Stimulated activated naive CD8-positive, alpha-beta T cell treated with anti-CD3 and anti-CD28 coated beads, Interleukin-15, Interleukin-2, amounts not matched to agents 100 ng/mL and 50 ng/mL, for 24 hours (primary cell): ENCODE measurements at regions not wholly inside any gene's neighbourhood (a gene's known extent, or its start where the extent isn't known, plus 50 kb on each side); places are given as distances from the start of the nearest gene placed in this dataset.

Experiments
- H3K27ac Mint-ChIP-seq: one replicate; pipeline ENCODE4 v1.8.0; 2021; ENCODE audit warnings: mild to moderate bottlenecking, mixed read lengths
- H3K27me3 Mint-ChIP-seq: one replicate; pipeline ENCODE4 v1.8.0; 2021; ENCODE audit warnings: mixed read lengths
- H3K36me3 Mint-ChIP-seq: one replicate; pipeline ENCODE4 v1.8.0; 2021; ENCODE audit warnings: low read depth, mixed read lengths
- H3K4me1 Mint-ChIP-seq: one replicate; pipeline ENCODE4 v1.8.0; 2021; ENCODE audit warnings: low read depth, mixed read lengths
- H3K4me3 Mint-ChIP-seq: one replicate; pipeline ENCODE4 v1.8.0; 2021; ENCODE audit warnings: mild to moderate bottlenecking, mixed read lengths
- H3K9me3 Mint-ChIP-seq: one replicate; pipeline ENCODE4 v1.8.0; 2021; ENCODE audit warnings: mixed read lengths

DNA sequence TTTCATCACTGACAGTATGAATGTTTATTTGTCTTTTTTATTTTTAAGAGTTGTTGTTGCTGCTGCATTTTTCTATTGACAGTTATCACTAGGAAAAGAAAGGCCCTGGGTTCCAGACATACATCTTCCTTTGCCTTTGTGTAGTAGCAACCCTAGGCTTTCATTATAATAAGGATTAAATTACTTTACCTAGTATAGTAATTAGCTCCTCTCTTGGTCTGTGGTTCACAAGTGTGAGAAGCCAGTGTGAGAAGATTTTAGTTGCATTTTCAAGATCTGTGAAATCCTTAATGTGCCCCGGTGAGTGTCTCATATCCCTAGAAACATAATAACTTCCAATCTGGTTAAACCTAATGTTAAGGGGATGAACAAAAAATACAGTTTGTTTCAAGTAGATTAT, 799.3 kb upstream of the MAP3K7 start:
- Mint-ChIP-seq H3K4me3 (no peak overlapping the region), H3K36me3 (no peaks in the 10 kb centered on the region), H3K27ac (no peak overlapping the region), H3K27me3 (no peaks in the 10 kb centered on the region), H3K9me3 (peaks cover 4% of the 10 kb centered on the region), H3K4me1 (no peaks in the 10 kb centered on the region)

DNA sequence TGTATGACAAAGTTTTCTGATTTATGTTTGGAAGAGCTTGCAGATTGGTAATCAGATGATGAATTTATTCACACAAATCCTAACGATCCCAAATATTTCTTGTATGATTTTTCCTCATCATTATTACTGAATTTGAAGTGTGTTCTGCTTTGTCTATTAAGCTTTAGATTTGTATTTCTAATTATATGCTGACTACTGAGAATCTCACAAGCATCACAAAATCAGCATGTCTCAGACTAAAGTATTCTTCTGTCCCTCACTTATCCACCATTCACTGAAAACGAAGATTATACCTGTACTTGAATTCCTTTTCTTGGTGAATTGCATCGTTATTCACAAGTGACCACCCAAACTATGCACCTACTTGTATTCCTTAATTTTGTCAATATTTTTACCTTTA, 796.3 kb upstream of the MAP3K7 start:
- Mint-ChIP-seq H3K27ac (no peak overlapping the region), H3K4me3 (no peak overlapping the region), H3K27me3 (no peaks in the 10 kb centered on the region), H3K36me3 (no peaks in the 10 kb centered on the region), H3K4me1 (no peaks in the 10 kb centered on the region), H3K9me3 (peaks cover 4% of the 10 kb centered on the region)

GRCh38 chr6:91376686-91377085, 789.8 kb upstream of the MAP3K7 start:
- Mint-ChIP-seq H3K9me3 (no peaks in the 10 kb centered on the region), H3K27ac (no peak overlapping the region), H3K4me1 (no peaks in the 10 kb centered on the region), H3K4me3 (no peak overlapping the region), H3K27me3 (no peaks in the 10 kb centered on the region), H3K36me3 (no peaks in the 10 kb centered on the region)

DNA sequence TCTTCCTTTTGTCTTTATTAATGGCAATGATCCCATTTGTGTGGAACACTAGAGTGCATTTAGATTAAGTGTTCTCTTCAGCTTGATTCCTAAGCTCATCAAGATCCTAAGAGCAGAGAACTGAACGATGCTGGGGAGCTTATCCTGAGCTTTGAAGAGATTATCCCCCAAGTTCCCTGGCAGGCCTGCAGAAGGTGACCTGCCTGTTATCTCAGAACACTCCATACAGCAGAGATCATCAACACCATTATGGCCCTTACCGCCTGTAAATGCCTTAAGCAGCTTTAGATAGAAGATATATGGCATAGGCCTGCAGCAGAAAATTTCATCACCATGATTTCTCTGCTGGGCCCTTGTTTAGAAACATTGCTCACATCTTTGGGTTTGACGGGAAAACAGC, 779.9 kb upstream of the MAP3K7 start:
- Mint-ChIP-seq H3K4me1 (no peaks in the 10 kb centered on the region), H3K9me3 (peaks cover 3% of the 10 kb centered on the region), H3K4me3 (no peak overlapping the region), H3K27me3 (no peaks in the 10 kb centered on the region), H3K36me3 (no peaks in the 10 kb centered on the region), H3K27ac (no peak overlapping the region)

- Mint-ChIP-seq H3K4me3 (no peak overlapping the region), H3K27ac (no peak overlapping the region), H3K4me1 (no peaks in the 10 kb centered on the region), H3K9me3 (peaks cover under 1% of the 10 kb centered on the region), H3K27me3 (no peaks in the 10 kb centered on the region), H3K36me3 (no peaks in the 10 kb centered on the region)
These were observed 772.1 kb upstream of the MAP3K7 start for GRCh38 chr6:91358986-91359385.

DNA sequence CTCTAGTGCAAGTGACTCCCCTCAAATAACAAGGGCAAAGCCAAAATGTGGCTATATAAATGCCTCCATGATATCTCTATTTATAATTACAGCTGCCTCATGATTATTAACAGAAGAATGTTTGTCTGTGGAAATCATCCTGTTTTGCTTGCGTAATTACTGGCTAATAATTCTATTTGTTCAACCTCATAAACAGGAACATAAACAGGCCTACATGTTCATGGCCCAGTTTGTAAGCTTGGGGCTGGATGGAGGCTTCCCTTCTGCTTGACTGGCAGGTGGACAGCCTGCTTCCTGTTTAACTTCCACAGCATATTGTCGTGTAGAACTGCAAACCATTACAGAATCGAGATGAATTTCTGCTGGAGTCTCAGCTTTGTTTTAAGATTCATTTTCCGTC, 766.0 kb upstream of the MAP3K7 start:
- H3K4me1 Mint-ChIP-seq: no peaks in the 10 kb centered on the region
- no peak overlapping the region for H3K27ac Mint-ChIP-seq
- H3K36me3 Mint-ChIP-seq: no peaks in the 10 kb centered on the region
- no peaks in the 10 kb centered on the region for H3K9me3 Mint-ChIP-seq
- H3K4me3 Mint-ChIP-seq: no peak overlapping the region
- no peaks in the 10 kb centered on the region for H3K27me3 Mint-ChIP-seq

DNA sequence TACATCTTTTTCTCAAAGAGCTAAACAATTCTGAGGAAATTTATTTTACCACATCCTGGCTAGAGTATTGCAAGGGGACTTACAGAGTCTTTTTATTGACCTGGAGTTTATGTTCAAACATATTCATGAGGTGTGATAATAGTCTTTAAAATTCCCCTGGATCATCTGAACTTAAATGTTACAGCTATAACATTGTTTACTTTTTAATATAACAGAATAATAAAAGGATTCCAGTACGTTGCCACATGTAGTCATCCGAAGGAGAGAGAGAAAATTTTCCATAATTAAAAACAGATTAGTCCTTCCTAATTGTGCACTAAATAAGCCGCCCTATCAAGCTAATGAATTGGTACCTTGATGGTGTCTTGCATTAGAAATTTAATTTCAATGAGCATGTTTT, 765.4 kb upstream of the MAP3K7 start:
- H3K9me3 Mint-ChIP-seq: no peaks in the 10 kb centered on the region
- H3K4me3 Mint-ChIP-seq: no peak overlapping the region
- H3K27me3 Mint-ChIP-seq: no peaks in the 10 kb centered on the region
- no peaks in the 10 kb centered on the region for H3K36me3 Mint-ChIP-seq
- no peak overlapping the region for H3K27ac Mint-ChIP-seq
- no peaks in the 10 kb centered on the region for H3K4me1 Mint-ChIP-seq

GRCh38 chr6:91350146-91350908, 763.5 kb upstream of the MAP3K7 start:
- Mint-ChIP-seq H3K9me3 (no peaks in the 10 kb centered on the region), H3K36me3 (no peaks in the 10 kb centered on the region), H3K4me1 (no peaks in the 10 kb centered on the region), H3K4me3 (no peak overlapping the region), H3K27me3 (no peaks in the 10 kb centered on the region), H3K27ac (no peak overlapping the region)

GRCh38 chr6:91341473-91341872, 754.6 kb upstream of the MAP3K7 start:
- no peak overlapping the region for H3K27ac Mint-ChIP-seq
- no peaks in the 10 kb centered on the region for H3K36me3 Mint-ChIP-seq
- no peaks in the 10 kb centered on the region for H3K4me1 Mint-ChIP-seq

DNA sequence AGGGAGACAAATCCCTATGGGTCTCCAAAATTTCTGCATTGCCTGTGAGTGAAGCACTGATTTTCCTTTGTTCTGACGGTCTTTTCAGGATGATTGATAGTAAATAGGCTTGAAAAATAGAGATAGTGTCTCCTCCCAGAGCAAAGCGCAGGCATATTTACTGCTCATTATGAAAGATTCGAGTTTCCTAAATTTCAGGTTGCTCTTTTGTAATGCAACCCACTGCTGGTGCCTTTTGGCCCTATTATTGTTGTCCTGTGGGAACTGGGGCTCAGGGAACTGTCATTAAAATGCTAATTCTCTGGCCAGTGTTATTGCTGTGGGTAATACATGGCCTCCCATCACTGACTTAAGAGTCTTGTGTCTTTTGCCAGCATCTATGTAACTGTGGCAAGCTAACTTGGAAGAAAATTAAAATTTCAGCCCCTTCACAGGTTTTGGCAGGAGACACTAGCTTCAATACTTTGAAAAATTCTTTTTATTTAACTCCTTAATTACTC, 754.1 kb upstream of the MAP3K7 start:
- Mint-ChIP-seq H3K27ac (no peak overlapping the region), H3K4me1 (no peaks in the 10 kb centered on the region), H3K27me3 (no peaks in the 10 kb centered on the region), H3K9me3 (peaks cover 4% of the 10 kb centered on the region), H3K4me3 (no peak overlapping the region), H3K36me3 (no peaks in the 10 kb centered on the region)

More at GRCh38 chr6:91341473-91341872, 754.6 kb upstream of the MAP3K7 start:
- H3K4me3 Mint-ChIP-seq: no peak overlapping the region
- H3K9me3 Mint-ChIP-seq: peaks cover 4% of the 10 kb centered on the region
- H3K27me3 Mint-ChIP-seq: no peaks in the 10 kb centered on the region

- Mint-ChIP-seq H3K9me3 (peaks cover 8% of the 10 kb centered on the region), H3K27ac (no peak overlapping the region), H3K36me3 (no peaks in the 10 kb centered on the region)
These were observed 751.1 kb upstream of the MAP3K7 start for GRCh38 chr6:91337967-91338366.

DNA sequence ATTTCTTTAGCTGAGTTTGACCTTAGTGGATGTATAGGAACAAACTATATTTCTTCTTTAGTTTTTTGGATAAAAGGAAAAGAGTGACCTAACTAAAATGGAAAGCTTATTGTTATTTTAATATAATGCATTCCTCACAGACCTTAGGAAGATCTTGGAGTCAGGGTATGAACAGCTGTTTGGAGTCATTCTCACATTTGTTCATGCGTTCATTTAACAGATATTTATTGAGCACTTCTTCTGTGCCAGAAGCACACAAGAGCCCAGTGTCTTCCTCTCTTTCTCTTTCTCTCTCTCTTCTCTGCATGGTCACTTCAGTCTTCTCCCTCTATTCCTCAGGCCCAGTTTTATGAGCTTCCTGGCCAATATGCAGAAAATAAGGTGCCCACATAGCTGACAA, 744.0 kb upstream of the MAP3K7 start:
- Mint-ChIP-seq H3K4me1 (no peaks in the 10 kb centered on the region), H3K9me3 (peaks cover 4% of the 10 kb centered on the region), H3K36me3 (no peaks in the 10 kb centered on the region), H3K27me3 (no peaks in the 10 kb centered on the region), H3K4me3 (no peak overlapping the region), H3K27ac (no peak overlapping the region)

More at GRCh38 chr6:91337967-91338366, 751.1 kb upstream of the MAP3K7 start:
- Mint-ChIP-seq H3K27me3 (no peaks in the 10 kb centered on the region), H3K4me1 (no peaks in the 10 kb centered on the region), H3K4me3 (no peak overlapping the region)

- Mint-ChIP-seq H3K4me3 (no peak overlapping the region), H3K27ac (no peak overlapping the region), H3K9me3 (no peaks in the 10 kb centered on the region), H3K36me3 (no peaks in the 10 kb centered on the region), H3K27me3 (no peaks in the 10 kb centered on the region), H3K4me1 (no peaks in the 10 kb centered on the region)
These were observed 741.4 kb upstream of the MAP3K7 start for GRCh38 chr6:91328241-91328640.

GRCh38 chr6:91324711-91325110, 737.8 kb upstream of the MAP3K7 start:
- H3K27me3 Mint-ChIP-seq: no peaks in the 10 kb centered on the region
- H3K4me1 Mint-ChIP-seq: no peaks in the 10 kb centered on the region
- H3K27ac Mint-ChIP-seq: no peak overlapping the region
- H3K4me3 Mint-ChIP-seq: no peak overlapping the region
- H3K9me3 Mint-ChIP-seq: peaks cover 1% of the 10 kb centered on the region
- no peaks in the 10 kb centered on the region for H3K36me3 Mint-ChIP-seq

DNA sequence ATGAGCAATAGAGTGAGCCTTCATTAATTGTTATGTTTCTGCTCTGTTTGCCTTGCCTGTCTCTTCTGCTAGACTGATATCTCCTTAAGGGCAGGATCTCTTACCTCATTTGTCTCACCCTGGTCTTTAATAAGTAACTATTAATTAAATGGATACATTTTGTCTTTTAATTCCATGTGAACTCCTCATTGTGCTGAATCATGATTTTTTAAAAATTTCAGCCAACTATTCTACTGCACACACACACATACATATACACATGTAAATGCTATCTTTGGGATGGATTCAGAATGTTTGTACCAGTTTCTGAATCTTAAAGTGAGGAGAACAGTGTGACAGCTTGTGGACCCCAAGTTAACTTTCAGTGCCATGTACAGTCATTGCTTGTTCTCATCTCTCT, 731.1 kb upstream of the MAP3K7 start:
- H3K36me3 Mint-ChIP-seq: no peaks in the 10 kb centered on the region
- no peaks in the 10 kb centered on the region for H3K4me1 Mint-ChIP-seq
- peaks cover 3% of the 10 kb centered on the region for H3K9me3 Mint-ChIP-seq
- no peaks in the 10 kb centered on the region for H3K27me3 Mint-ChIP-seq
- no peak overlapping the region for H3K27ac Mint-ChIP-seq
- no peak overlapping the region for H3K4me3 Mint-ChIP-seq

- Mint-ChIP-seq H3K27me3 (no peaks in the 10 kb centered on the region), H3K27ac (no peak overlapping the region), H3K4me3 (no peak overlapping the region), H3K36me3 (no peaks in the 10 kb centered on the region), H3K4me1 (no peaks in the 10 kb centered on the region), H3K9me3 (peaks cover 3% of the 10 kb centered on the region)
These were observed 730.5 kb upstream of the MAP3K7 start for GRCh38 chr6:91317247-91317835.
